Lung (tissue), 11 donors: ENCODE measurements at regions not wholly inside any gene's neighbourhood (a gene's known extent, or its start where the extent isn't known, plus 50 kb on each side); places are given as distances from the start of the nearest gene placed in this dataset.

Experiments
- ATAC-seq: fragments of 200-7000 bp; cut with Tn5 transposase; one replicate; pipeline ENCODE4 v1.9.1; 2020; ENCODE audit warnings: moderate number of reproducible peaks; ENCODE audit not compliant: insufficient read depth, low FRiP score
- DNase-seq, 3 donors: peaks; one replicate each; pipeline ENCODE4 v3.0.0-alpha.2; 2013 to 2017
- H3K27ac ChIP-seq, 2 donors: one replicate each; pipeline ENCODE4 v1.5.1; 2013; ENCODE audit warnings: mild to moderate bottlenecking in 2 of 2, moderate library complexity in 2 of 2, control low read depth in 1 of 2, inconsistent platforms in 1 of 2, low read depth in 1 of 2, low read length in 1 of 2
- H3K27me3 ChIP-seq, 3 donors: one replicate each; pipeline ENCODE4 v1.5.1; 2013; ENCODE audit warnings: low read length in 2 of 3; ENCODE audit not compliant: control insufficient read depth in 3 of 3, insufficient read depth in 3 of 3
- H3K36me3 ChIP-seq, 4 donors: one replicate each; pipeline ENCODE4 v1.5.1; 2013; ENCODE audit warnings: low read length in 4 of 4, mild to moderate bottlenecking in 1 of 4, moderate library complexity in 1 of 4; ENCODE audit not compliant: control insufficient read depth in 4 of 4, insufficient read depth in 4 of 4
- H3K4me1 ChIP-seq, 5 donors: one replicate each; pipeline ENCODE4 v1.5.1; 2013; ENCODE audit warnings: low read length in 5 of 5, mild to moderate bottlenecking in 2 of 5, moderate library complexity in 1 of 5; ENCODE audit not compliant: control insufficient read depth in 5 of 5, insufficient read depth in 5 of 5
- H3K4me3 ChIP-seq: one replicate; pipeline ENCODE4 v1.5.1; 2013; ENCODE audit warnings: mild to moderate bottlenecking, control low read depth, moderate library complexity
- H3K9ac ChIP-seq, 2 donors: one replicate each; pipeline ENCODE4 v1.5.1; 2013; ENCODE audit warnings: low read length in 2 of 2, control low read depth in 1 of 2; ENCODE audit not compliant: insufficient read depth in 1 of 2
- H3K9me3 ChIP-seq, 4 donors: one replicate each; pipeline ENCODE4 v1.5.1; 2013; ENCODE audit warnings: low read length in 3 of 4, mild to moderate bottlenecking in 1 of 4, moderate library complexity in 1 of 4; ENCODE audit not compliant: control insufficient read depth in 4 of 4, insufficient read depth in 3 of 4
- WGBS, 2 donors: extraction: QIAGEN DNeasy Blood & Tissue Kit; methylation state at CpG; one replicate each; pipeline ENCODE4 v1.1.7; 2013; 5-methylcytosine and 5-hydroxymethylcytosine counted together
- TF ChIP-seq, protein P1 (sequence below): IDR thresholded peaks from 2 replicates; pipeline ENCODE4 v1.5.1; 2012; ENCODE audit warnings: mild to moderate bottlenecking; ENCODE audit errors: control extremely low read depth, extremely low read depth
- donor health status: control.
- donor health status: control.
- donor health status: Bipolar disorder and iron deficiency.
- donor health status: healthy.
- donor health status: DM: yes; HTN: yes; CAD: no.

DNA sequence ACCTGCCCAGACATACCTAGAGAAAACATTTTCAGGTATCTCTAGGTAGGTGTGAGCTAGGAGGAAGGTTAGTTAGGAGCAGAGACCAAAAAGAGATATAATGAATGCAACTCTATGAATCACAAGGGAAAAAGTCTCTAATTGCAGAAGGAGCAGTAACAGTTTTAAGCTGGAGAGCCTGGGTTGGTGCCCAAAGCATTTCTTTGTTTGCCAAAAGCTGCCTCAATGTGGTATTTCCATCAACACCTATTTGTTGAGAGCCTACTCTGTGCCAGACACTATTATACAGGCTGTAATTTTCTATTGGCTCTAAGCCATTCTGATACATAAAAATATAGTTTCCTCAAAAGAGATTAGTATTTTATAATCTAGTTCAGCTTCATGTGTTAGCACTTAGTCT, 141.6 kb downstream of the UBE2E3 start:
- Histone ChIP-seq H3K27ac (no peak overlapping the region), H3K9me3 (no peaks in the 10 kb centered on the region), H3K36me3 (no peaks in the 10 kb centered on the region), H3K27me3 (peaks cover 0 to 2% (median 0%) of the 10 kb centered on the region in 3 donors), H3K4me1 (no peaks in the 10 kb centered on the region), H3K4me3 (no peak overlapping the region), H3K9ac (no peak overlapping the region)
- TF ChIP-seq, protein P1, sequence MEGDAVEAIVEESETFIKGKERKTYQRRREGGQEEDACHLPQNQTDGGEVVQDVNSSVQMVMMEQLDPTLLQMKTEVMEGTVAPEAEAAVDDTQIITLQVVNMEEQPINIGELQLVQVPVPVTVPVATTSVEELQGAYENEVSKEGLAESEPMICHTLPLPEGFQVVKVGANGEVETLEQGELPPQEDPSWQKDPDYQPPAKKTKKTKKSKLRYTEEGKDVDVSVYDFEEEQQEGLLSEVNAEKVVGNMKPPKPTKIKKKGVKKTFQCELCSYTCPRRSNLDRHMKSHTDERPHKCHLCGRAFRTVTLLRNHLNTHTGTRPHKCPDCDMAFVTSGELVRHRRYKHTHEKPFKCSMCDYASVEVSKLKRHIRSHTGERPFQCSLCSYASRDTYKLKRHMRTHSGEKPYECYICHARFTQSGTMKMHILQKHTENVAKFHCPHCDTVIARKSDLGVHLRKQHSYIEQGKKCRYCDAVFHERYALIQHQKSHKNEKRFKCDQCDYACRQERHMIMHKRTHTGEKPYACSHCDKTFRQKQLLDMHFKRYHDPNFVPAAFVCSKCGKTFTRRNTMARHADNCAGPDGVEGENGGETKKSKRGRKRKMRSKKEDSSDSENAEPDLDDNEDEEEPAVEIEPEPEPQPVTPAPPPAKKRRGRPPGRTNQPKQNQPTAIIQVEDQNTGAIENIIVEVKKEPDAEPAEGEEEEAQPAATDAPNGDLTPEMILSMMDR: no peak
- ATAC-seq: no peak
- peak in 1 of 3 donors; percentile 3 for DNase-seq

DNA sequence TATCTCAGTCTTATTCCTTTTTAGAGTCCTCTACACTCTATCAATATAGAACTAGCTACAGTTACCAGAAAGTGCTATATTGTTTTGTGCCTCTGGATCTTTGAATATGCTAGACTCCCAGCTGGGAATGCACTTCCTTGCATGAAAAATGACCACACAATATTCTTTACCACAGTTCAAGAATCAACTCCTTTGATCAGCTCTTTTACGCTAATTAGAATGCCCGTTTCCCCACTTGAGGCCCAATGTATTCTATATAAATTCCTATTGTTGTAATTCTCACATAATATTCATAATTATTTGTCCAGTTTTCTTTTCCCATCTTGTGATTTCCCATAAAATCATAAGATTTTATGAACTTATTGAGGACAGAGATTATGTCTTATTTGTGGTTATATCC, 142.2 kb downstream of the UBE2E3 start:
- H3K4me1 ChIP-seq: no peaks in the 10 kb centered on the region
- WGBS, 2 donors: 97% methylated on average over 2 of the region's 2 CpGs
- no peak overlapping the region for H3K4me3 ChIP-seq
- ATAC-seq (no peak), DNase-seq (no peak)
- no peaks in the 10 kb centered on the region for H3K9me3 ChIP-seq
- TF ChIP-seq, protein P1: no peak
- no peak overlapping the region for H3K27ac ChIP-seq
- H3K9ac ChIP-seq: no peak overlapping the region
- H3K27me3 ChIP-seq: peaks cover 0 to 2% (median 0%) of the 10 kb centered on the region in 3 donors
- no peaks in the 10 kb centered on the region for H3K36me3 ChIP-seq

DNA sequence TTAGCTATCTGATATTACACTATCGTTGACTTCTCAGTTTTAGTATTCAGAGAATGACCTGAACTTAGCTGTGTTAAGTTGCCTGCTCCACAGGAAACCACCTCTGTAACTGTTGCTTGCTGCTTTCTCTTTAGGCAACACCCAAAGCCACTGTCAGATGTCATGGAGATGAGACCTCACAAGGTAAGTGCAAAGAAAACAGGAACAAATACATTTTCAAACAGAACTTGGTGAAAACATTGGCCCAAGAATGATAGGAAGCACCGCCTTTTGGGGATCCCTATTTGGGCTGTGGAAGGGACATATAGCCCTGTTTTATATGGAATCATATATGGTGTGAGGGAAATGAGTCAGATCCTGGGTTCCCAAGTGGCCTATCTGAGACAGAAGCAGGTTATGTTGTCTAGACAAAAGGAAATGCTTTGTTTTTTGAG, 143.4 kb downstream of the UBE2E3 start:
- 42 to 70% methylated on average over 2 of the region's 2 CpGs for WGBS, 2 donors
- no peaks in the 10 kb centered on the region for H3K4me1 ChIP-seq
- DNase-seq: no peak
- TF ChIP-seq, protein P1: no peak
- peaks cover 0 to 2% (median 0%) of the 10 kb centered on the region in 3 donors for H3K27me3 ChIP-seq
- H3K9me3 ChIP-seq: no peaks in the 10 kb centered on the region
- no peaks in the 10 kb centered on the region for H3K36me3 ChIP-seq
- no peak for ATAC-seq
- no peak overlapping the region for H3K27ac ChIP-seq
- H3K9ac ChIP-seq: no peak overlapping the region
- H3K4me3 ChIP-seq: no peak overlapping the region

DNA sequence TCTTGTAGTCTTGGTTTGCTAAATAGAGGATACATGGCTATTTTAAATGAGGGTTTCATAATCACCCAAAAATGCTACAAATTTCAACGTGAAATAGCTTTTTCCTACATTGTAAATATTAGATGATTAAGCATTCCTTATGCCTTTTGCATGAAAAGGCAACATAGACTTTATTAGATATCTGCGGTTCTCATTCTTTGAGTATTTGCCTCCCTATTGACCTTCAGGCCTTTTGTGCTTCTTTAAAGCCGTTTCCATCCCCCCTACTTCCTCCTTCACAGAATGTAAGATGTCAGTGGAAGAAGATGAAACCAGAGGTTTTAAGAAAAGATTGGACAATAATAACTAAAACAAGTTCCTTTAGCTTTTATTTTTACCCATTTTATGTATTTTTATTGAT, 144.1 kb downstream of the UBE2E3 start:
- Histone ChIP-seq H3K27ac (no peak overlapping the region), H3K4me1 (no peaks in the 10 kb centered on the region), H3K4me3 (no peak overlapping the region), H3K9ac (no peak overlapping the region), H3K27me3 (no peaks in the 10 kb centered on the region), H3K9me3 (no peaks in the 10 kb centered on the region), H3K36me3 (no peaks in the 10 kb centered on the region)
- WGBS, 2 donors: 46 to 57% methylated on average over 3 of the region's 3 CpGs
- TF ChIP-seq, protein P1: no peak
- ATAC-seq (no peak), DNase-seq (peak in 1 of 3 donors; percentile 6)
